ENCODE measurements at regions not wholly inside any gene's neighbourhood (a gene's known extent, or its start where the extent isn't known, plus 50 kb on each side); places are given as distances from the start of the nearest gene placed in this dataset.

GRCh38 chr2:8558096-8558495 lies 123.8 kb upstream of the ID2 start:
- Histone ChIP-seq H2BK120ac (ENCODE audit: low read depth, low read length, poor library complexity, severe bottlenecking) (no peak overlapping the region), H3K4me1 (ENCODE audit: insufficient read depth, low read length) (no peaks in the 10 kb centered on the region), H4K20me1 (ENCODE audit: control insufficient read depth, insufficient read depth, insufficient read length) (no peaks in the 10 kb centered on the region), H4K5ac (ENCODE audit: insufficient read length, low read depth, low read length) (no peak overlapping the region), H3K14ac (ENCODE audit: insufficient read depth, low read length) (no peak overlapping the region), H3K56ac (ENCODE audit: insufficient read length, low read depth, low read length) (no peak overlapping the region), H4K8ac (replicated peaks; ENCODE audit: insufficient read length, low read depth, low read length) (no peak overlapping the region), H2AK5ac (ENCODE audit: insufficient read length, low read length) (no peak overlapping the region), H3K4ac (ENCODE audit: low read depth, low read length) (no peak overlapping the region), H3K23ac (ENCODE audit: insufficient read length, low read depth, low read length) (no peak overlapping the region), H2BK20ac (ENCODE audit: low read depth, low read length, poor library complexity, severe bottlenecking) (no peak overlapping the region), H3K27me3 (ENCODE audit: insufficient read depth, low read length) (no peaks in the 10 kb centered on the region), H2BK15ac (ENCODE audit: low read depth, low read length) (no peak overlapping the region), H3T11ph (ENCODE audit: low read length) (no peak overlapping the region), H3K79me1 (ENCODE audit: insufficient read depth, low read depth, low read length, poor library complexity, severe bottlenecking) (no peaks in the 10 kb centered on the region), H3K79me2 (ENCODE audit: insufficient read depth, low read length) (no peaks in the 10 kb centered on the region), H2BK12ac (ENCODE audit: insufficient read length, low read depth, low read length) (no peak overlapping the region), H3K9ac (ENCODE audit: extremely low read depth, insufficient read length, low read length) (no peak overlapping the region), H3K9me3 (ENCODE audit: control insufficient read depth, low read depth, low read length) (no peaks in the 10 kb centered on the region), H2BK5ac (ENCODE audit: insufficient read length, low read length) (no peak overlapping the region), H3K4me2 (ENCODE audit: insufficient read depth, insufficient read length, low read length) (no peak overlapping the region), H3K27ac (ENCODE audit: insufficient read length, low read depth, low read length) (no peak overlapping the region), H4K91ac (ENCODE audit: insufficient read length, low read depth, low read length) (no peak overlapping the region), H3K18ac (ENCODE audit: insufficient read length, low read depth, low read length) (no peak overlapping the region), H2AFZ (ENCODE audit: low read length) (no peak overlapping the region), H3K23me2 (ENCODE audit: insufficient read length, low read depth, low read length, poor library complexity, severe bottlenecking) (no peaks in the 10 kb centered on the region)
- Mint-ChIP-seq H3K4me1 (no peaks in the 10 kb centered on the region), H3K27me3 (ENCODE audit: low read depth) (peaks cover 1% of the 10 kb centered on the region; the same call in 1 of the 2 replicates), H3K9me3 (peaks cover 35 to 39% of the 10 kb centered on the region in 2 experiments), H3K4me3 (no peak overlapping the region), H3K27ac (no peak overlapping the region), H3K36me3 (ENCODE audit: insufficient read depth in 1 of 3, low read depth in 3 of 3) (peaks cover 8 to 39% (median 9%) of the 10 kb centered on the region in 3 experiments; a peak in 6 of 7 replicates)
- TF ChIP-seq CTCF (conservative IDR thresholded peaks at IDR 0.05): no peak
- DNase-seq: no peak
- no CpG with 5 or more reads among the region's 3 CpGs for WGBS (ENCODE audit: extremely low coverage, insufficient read length, low lambda C conversion rate)

Measured in H9 (cell line).